HEK293 (cell line): ENCODE measurements at regions not wholly inside any gene's neighbourhood (a gene's known extent, or its start where the extent isn't known, plus 50 kb on each side); places are given as distances from the start of the nearest gene placed in this dataset.

ENCODE experiments used
- BCL11A ChIP-seq: fragments of 450-650 bp; formaldehyde crosslinking; IDR thresholded peaks from 2 replicates; pipeline ENCODE4 v1.5.1; 2016; ENCODE audit warnings: low read depth, missing biosample characterization, missing genetic modification characterization
- BCL11B ChIP-seq: fragments of 450-650 bp; formaldehyde crosslinking; IDR thresholded peaks from 2 replicates; pipeline ENCODE4 v1.5.1; 2016; ENCODE audit warnings: low read depth, missing biosample characterization, missing genetic modification characterization
- GLIS2 ChIP-seq: fragments of 450-650 bp; formaldehyde crosslinking; IDR thresholded peaks from 2 replicates; pipeline ENCODE4 v1.5.1; 2016; ENCODE audit warnings: missing biosample characterization, missing genetic modification characterization
- KLF10 ChIP-seq: fragments of 450-650 bp; IDR thresholded peaks from 2 replicates; pipeline ENCODE4 v1.5.1; 2018; ENCODE audit warnings: missing biosample characterization, mild to moderate bottlenecking, missing genetic modification characterization
- KLF9 ChIP-seq: fragments of 450-650 bp; formaldehyde crosslinking; IDR thresholded peaks from 2 replicates; pipeline ENCODE4 v1.5.1; 2016; ENCODE audit warnings: missing biosample characterization, missing genetic modification characterization, low read depth
- MYNN ChIP-seq: fragments of 450-650 bp; formaldehyde crosslinking; IDR thresholded peaks from 2 replicates; pipeline ENCODE4 v1.5.1; 2016; ENCODE audit warnings: missing biosample characterization, missing genetic modification characterization, borderline replicate concordance
- MZF1 ChIP-seq: fragments of 450-650 bp; formaldehyde crosslinking; IDR thresholded peaks from 2 replicates; pipeline ENCODE4 v1.5.1; 2017; ENCODE audit warnings: missing biosample characterization, missing genetic modification characterization, borderline replicate concordance
- SCRT1 ChIP-seq: fragments of 450-650 bp; formaldehyde crosslinking; IDR thresholded peaks from 2 replicates; pipeline ENCODE4 v1.5.1; 2016; ENCODE audit warnings: missing biosample characterization, missing genetic modification characterization, borderline replicate concordance
- SCRT2 ChIP-seq: fragments of 450-650 bp; formaldehyde crosslinking; IDR thresholded peaks from 2 replicates; pipeline ENCODE4 v1.5.1; 2016; ENCODE audit warnings: missing biosample characterization, missing genetic modification characterization
- SETDB1 ChIP-seq: IDR thresholded peaks from one replicate; pipeline ENCODE4 v1.6.1; 2017; ENCODE audit warnings: mild to moderate bottlenecking, low read length, moderate library complexity, mixed read lengths; ENCODE audit not compliant: insufficient read length
- ZBTB8A ChIP-seq: fragments of 450-650 bp; formaldehyde crosslinking; IDR thresholded peaks from 2 replicates; pipeline ENCODE4 v1.5.1; 2016; ENCODE audit warnings: missing biosample characterization, missing genetic modification characterization
- ZFP3 ChIP-seq: fragments of 450-650 bp; formaldehyde crosslinking; IDR thresholded peaks from 2 replicates; pipeline ENCODE4 v1.5.1; 2016; ENCODE audit warnings: low read depth, missing biosample characterization, missing genetic modification characterization
- ZFP41 ChIP-seq: fragments of 450-650 bp; formaldehyde crosslinking; IDR thresholded peaks from 2 replicates; pipeline ENCODE4 v1.5.1; 2016; ENCODE audit warnings: missing biosample characterization, missing genetic modification characterization, borderline replicate concordance
- ZFP69B ChIP-seq: fragments of 450-650 bp; formaldehyde crosslinking; IDR thresholded peaks from 2 replicates; pipeline ENCODE4 v1.5.1; 2016; ENCODE audit warnings: missing biosample characterization, missing genetic modification characterization
- ZNF114 ChIP-seq: fragments of 450-650 bp; formaldehyde crosslinking; IDR thresholded peaks from 2 replicates; pipeline ENCODE4 v1.5.0; 2017; ENCODE audit warnings: missing biosample characterization, missing genetic modification characterization
- ZNF133 ChIP-seq: fragments of 450-650 bp; formaldehyde crosslinking; IDR thresholded peaks from 2 replicates; pipeline ENCODE4 v1.5.1; 2016; ENCODE audit warnings: missing biosample characterization, missing genetic modification characterization
- ZNF146 ChIP-seq: fragments of 450-650 bp; formaldehyde crosslinking; IDR thresholded peaks from 2 replicates; pipeline ENCODE4 v1.5.1; 2016; ENCODE audit warnings: missing biosample characterization, missing genetic modification characterization
- ZNF157 ChIP-seq: fragments of 450-650 bp; formaldehyde crosslinking; IDR thresholded peaks from 2 replicates; pipeline ENCODE4 v1.5.1; 2016; ENCODE audit warnings: missing biosample characterization, missing genetic modification characterization
- ZNF292 ChIP-seq: fragments of 450-650 bp; formaldehyde crosslinking; IDR thresholded peaks from 2 replicates; pipeline ENCODE4 v1.5.1; 2016; ENCODE audit warnings: low read depth, missing biosample characterization, missing genetic modification characterization, borderline replicate concordance
- ZNF48 ChIP-seq: fragments of 450-650 bp; formaldehyde crosslinking; IDR thresholded peaks from 2 replicates; pipeline ENCODE4 v1.5.1; 2016; ENCODE audit warnings: missing biosample characterization, missing genetic modification characterization
- ZNF501 ChIP-seq: fragments of 450-650 bp; formaldehyde crosslinking; IDR thresholded peaks from 2 replicates; pipeline ENCODE4 v1.5.1; 2016; ENCODE audit warnings: missing biosample characterization, missing genetic modification characterization
- ZNF514 ChIP-seq: fragments of 450-650 bp; formaldehyde crosslinking; IDR thresholded peaks from 2 replicates; pipeline ENCODE4 v1.5.1; 2016; ENCODE audit warnings: missing biosample characterization, missing genetic modification characterization
- ZNF548 ChIP-seq: fragments of 450-650 bp; formaldehyde crosslinking; IDR thresholded peaks from 2 replicates; pipeline ENCODE4 v1.5.1; 2016; ENCODE audit warnings: missing biosample characterization, missing genetic modification characterization
- ZNF610 ChIP-seq: fragments of 450-650 bp; formaldehyde crosslinking; IDR thresholded peaks from 2 replicates; pipeline ENCODE4 v1.5.1; 2016; ENCODE audit warnings: missing biosample characterization, missing genetic modification characterization, borderline replicate concordance
- ZNF623 ChIP-seq: fragments of 450-650 bp; formaldehyde crosslinking; IDR thresholded peaks from 2 replicates; pipeline ENCODE4 v1.5.1; 2016; ENCODE audit warnings: missing biosample characterization, missing genetic modification characterization
- ZNF654 ChIP-seq: fragments of 450-650 bp; formaldehyde crosslinking; IDR thresholded peaks from 2 replicates; pipeline ENCODE4 v1.5.1; 2016; ENCODE audit warnings: low read depth, missing biosample characterization, missing genetic modification characterization
- ZNF658 ChIP-seq: fragments of 450-650 bp; formaldehyde crosslinking; IDR thresholded peaks from 2 replicates; pipeline ENCODE4; 2016; ENCODE audit warnings: missing biosample characterization, missing genetic modification characterization
- ZNF76 ChIP-seq: fragments of 450-650 bp; formaldehyde crosslinking; IDR thresholded peaks from 2 replicates; pipeline ENCODE4; 2016; ENCODE audit warnings: low read depth, missing biosample characterization, missing genetic modification characterization, borderline replicate concordance
- ZNF791 ChIP-seq: fragments of 450-650 bp; formaldehyde crosslinking; IDR thresholded peaks from 2 replicates; pipeline ENCODE4 v1.5.1; 2016; ENCODE audit warnings: missing biosample characterization, missing genetic modification characterization
- ZNF792 ChIP-seq: fragments of 450-650 bp; formaldehyde crosslinking; IDR thresholded peaks from 2 replicates; pipeline ENCODE4 v1.5.1; 2016; ENCODE audit warnings: missing biosample characterization, missing genetic modification characterization
- ZSCAN23 ChIP-seq: fragments of 450-650 bp; formaldehyde crosslinking; IDR thresholded peaks from 2 replicates; pipeline ENCODE4 v1.5.1; 2016; ENCODE audit warnings: missing biosample characterization, missing genetic modification characterization
- ZXDB ChIP-seq: fragments of 450-650 bp; formaldehyde crosslinking; IDR thresholded peaks from 2 replicates; pipeline ENCODE4 v1.5.1; 2016; ENCODE audit warnings: missing biosample characterization, missing genetic modification characterization
- TF ChIP-seq, protein P1 (sequence below): fragments of 450-650 bp; formaldehyde crosslinking; IDR thresholded peaks from 2 replicates; pipeline ENCODE4; 2016; ENCODE audit warnings: missing biosample characterization, missing genetic modification characterization
- TF ChIP-seq, protein P2 (sequence below): fragments of 450-650 bp; IDR thresholded peaks from 2 replicates; pipeline ENCODE4 v1.5.1; 2018; ENCODE audit warnings: missing biosample characterization, mild to moderate bottlenecking, missing genetic modification characterization
- TF ChIP-seq, protein P3 (sequence below): fragments of 450-650 bp; formaldehyde crosslinking; IDR thresholded peaks from 2 replicates; pipeline ENCODE4 v1.5.1; 2017; ENCODE audit warnings: missing biosample characterization, missing genetic modification characterization
- TF ChIP-seq, protein P4 (sequence below): sonication (generic); formaldehyde crosslinking; IDR thresholded peaks from 2 replicates; pipeline ENCODE4 v1.8.1; 2022; ENCODE audit warnings: mild to moderate bottlenecking, moderate library complexity, missing genetic modification reagents
- TF ChIP-seq, protein P5 (sequence below): fragments of 450-650 bp; formaldehyde crosslinking; IDR thresholded peaks from 2 replicates; pipeline ENCODE4 v1.5.1; 2016; ENCODE audit warnings: missing biosample characterization, missing genetic modification characterization

DNA sequence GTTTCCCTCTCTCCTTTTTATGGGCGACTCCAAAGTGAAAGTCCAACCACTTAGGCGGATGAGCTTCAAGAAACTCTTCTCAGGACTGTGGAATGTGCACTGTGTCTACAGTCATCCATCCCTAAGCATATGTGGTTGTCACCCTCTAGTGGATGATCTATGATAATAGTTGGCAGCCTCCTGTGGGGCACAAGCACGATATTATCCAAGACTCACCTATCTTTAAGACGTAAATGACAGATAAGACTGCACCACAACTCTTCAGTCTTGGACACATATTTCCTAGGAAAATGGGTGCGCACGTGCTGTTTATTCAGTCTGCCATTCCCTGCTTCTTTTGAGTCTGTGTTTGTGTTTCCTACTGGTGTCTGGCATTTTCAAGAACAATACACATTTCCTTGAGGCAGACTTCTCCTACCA is 145.5 kb upstream of the CTAGE1 start (continued):
- TF ChIP-seq, protein P1, sequence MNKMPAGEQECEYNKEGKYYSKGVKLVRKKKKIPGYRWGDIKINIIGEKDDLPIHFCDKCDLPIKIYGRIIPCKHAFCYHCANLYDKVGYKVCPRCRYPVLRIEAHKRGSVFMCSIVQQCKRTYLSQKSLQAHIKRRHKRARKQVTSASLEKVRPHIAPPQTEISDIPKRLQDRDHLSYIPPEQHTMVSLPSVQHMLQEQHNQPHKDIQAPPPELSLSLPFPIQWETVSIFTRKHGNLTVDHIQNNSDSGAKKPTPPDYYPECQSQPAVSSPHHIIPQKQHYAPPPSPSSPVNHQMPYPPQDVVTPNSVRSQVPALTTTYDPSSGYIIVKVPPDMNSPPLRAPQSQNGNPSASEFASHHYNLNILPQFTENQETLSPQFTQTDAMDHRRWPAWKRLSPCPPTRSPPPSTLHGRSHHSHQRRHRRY, result no peak
- TF ChIP-seq, protein P2, sequence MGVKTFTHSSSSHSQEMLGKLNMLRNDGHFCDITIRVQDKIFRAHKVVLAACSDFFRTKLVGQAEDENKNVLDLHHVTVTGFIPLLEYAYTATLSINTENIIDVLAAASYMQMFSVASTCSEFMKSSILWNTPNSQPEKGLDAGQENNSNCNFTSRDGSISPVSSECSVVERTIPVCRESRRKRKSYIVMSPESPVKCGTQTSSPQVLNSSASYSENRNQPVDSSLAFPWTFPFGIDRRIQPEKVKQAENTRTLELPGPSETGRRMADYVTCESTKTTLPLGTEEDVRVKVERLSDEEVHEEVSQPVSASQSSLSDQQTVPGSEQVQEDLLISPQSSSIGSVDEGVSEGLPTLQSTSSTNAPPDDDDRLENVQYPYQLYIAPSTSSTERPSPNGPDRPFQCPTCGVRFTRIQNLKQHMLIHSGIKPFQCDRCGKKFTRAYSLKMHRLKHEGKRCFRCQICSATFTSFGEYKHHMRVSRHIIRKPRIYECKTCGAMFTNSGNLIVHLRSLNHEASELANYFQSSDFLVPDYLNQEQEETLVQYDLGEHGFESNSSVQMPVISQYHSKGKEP, result no peak
- no peak for TF ChIP-seq ZNF114 (tag by site-specific recombination)
- TF ChIP-seq ZNF133 (tag by site-specific recombination), result no peak
- TF ChIP-seq SCRT2 (tag by site-specific recombination), result no peak
- TF ChIP-seq ZNF654 (tag by site-specific recombination), result peak; percentile 90
- TF ChIP-seq ZFP41 (tag by site-specific recombination), result no peak
- TF ChIP-seq, protein P3, sequence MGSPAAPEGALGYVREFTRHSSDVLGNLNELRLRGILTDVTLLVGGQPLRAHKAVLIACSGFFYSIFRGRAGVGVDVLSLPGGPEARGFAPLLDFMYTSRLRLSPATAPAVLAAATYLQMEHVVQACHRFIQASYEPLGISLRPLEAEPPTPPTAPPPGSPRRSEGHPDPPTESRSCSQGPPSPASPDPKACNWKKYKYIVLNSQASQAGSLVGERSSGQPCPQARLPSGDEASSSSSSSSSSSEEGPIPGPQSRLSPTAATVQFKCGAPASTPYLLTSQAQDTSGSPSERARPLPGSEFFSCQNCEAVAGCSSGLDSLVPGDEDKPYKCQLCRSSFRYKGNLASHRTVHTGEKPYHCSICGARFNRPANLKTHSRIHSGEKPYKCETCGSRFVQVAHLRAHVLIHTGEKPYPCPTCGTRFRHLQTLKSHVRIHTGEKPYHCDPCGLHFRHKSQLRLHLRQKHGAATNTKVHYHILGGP, result no peak
- no peak for TF ChIP-seq ZNF623 (tag by site-specific recombination)
- no peak for TF ChIP-seq MYNN (tag by site-specific recombination)
- TF ChIP-seq BCL11B (tag by site-specific recombination), result no peak
- no peak for TF ChIP-seq ZSCAN23
- no peak for TF ChIP-seq ZNF514 (tag by site-specific recombination)
- no peak for TF ChIP-seq ZNF792 (tag by site-specific recombination)
- no peak for TF ChIP-seq ZBTB8A (tag by site-specific recombination)
- no peak for TF ChIP-seq MZF1 (tag by site-specific recombination)
- TF ChIP-seq ZNF658 (tag by site-specific recombination), result no peak
- no peak for TF ChIP-seq SCRT1
- TF ChIP-seq ZNF548 (tag by site-specific recombination), result no peak
- 0 out of 2 replicates have a peak, but pooled peaks have one; percentile 34 for TF ChIP-seq ZNF501 (tag by site-specific recombination)
- no peak for TF ChIP-seq ZNF292 (tag by site-specific recombination)
- no peak for TF ChIP-seq ZFP3 (tag by site-specific recombination)
- no peak for TF ChIP-seq ZFP69B (tag by site-specific recombination)
- no peak for TF ChIP-seq ZNF146
- no peak for TF ChIP-seq ZNF76
- TF ChIP-seq, protein P4, sequence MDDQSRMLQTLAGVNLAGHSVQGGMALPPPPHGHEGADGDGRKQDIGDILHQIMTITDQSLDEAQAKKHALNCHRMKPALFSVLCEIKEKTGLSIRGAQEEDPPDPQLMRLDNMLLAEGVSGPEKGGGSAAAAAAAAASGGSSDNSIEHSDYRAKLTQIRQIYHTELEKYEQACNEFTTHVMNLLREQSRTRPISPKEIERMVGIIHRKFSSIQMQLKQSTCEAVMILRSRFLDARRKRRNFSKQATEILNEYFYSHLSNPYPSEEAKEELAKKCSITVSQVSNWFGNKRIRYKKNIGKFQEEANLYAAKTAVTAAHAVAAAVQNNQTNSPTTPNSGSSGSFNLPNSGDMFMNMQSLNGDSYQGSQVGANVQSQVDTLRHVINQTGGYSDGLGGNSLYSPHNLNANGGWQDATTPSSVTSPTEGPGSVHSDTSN (CRISPR knock-in tag), result no peak
- no peak for TF ChIP-seq ZNF157
- no peak for TF ChIP-seq KLF10
- TF ChIP-seq ZNF610 (tag by site-specific recombination), result no peak
- TF ChIP-seq ZNF791 (tag by site-specific recombination), result no peak
- no peak for TF ChIP-seq BCL11A (tag by site-specific recombination)
- TF ChIP-seq SETDB1, result no peak
- TF ChIP-seq GLIS2 (tag by site-specific recombination), result no peak
- TF ChIP-seq, protein P5, sequence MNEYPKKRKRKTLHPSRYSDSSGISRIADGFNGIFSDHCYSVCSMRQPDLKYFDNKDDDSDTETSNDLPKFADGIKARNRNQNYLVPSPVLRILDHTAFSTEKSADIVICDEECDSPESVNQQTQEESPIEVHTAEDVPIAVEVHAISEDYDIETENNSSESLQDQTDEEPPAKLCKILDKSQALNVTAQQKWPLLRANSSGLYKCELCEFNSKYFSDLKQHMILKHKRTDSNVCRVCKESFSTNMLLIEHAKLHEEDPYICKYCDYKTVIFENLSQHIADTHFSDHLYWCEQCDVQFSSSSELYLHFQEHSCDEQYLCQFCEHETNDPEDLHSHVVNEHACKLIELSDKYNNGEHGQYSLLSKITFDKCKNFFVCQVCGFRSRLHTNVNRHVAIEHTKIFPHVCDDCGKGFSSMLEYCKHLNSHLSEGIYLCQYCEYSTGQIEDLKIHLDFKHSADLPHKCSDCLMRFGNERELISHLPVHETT (tag by site-specific recombination), result no peak
- TF ChIP-seq KLF9, result no peak
- peak; percentile 58 for TF ChIP-seq ZXDB
- TF ChIP-seq ZNF48 (tag by site-specific recombination), result no peak
